ENCODE measurements at regions not wholly inside any gene's neighbourhood (a gene's known extent, or its start where the extent isn't known, plus 50 kb on each side); places are given as distances from the start of the nearest gene placed in this dataset.
"Not testable (repeated sequence)": the region's sequence is repeated elsewhere in the genome, so short reads cannot be mapped to it uniquely, and the experiment has no call there.

DNA sequence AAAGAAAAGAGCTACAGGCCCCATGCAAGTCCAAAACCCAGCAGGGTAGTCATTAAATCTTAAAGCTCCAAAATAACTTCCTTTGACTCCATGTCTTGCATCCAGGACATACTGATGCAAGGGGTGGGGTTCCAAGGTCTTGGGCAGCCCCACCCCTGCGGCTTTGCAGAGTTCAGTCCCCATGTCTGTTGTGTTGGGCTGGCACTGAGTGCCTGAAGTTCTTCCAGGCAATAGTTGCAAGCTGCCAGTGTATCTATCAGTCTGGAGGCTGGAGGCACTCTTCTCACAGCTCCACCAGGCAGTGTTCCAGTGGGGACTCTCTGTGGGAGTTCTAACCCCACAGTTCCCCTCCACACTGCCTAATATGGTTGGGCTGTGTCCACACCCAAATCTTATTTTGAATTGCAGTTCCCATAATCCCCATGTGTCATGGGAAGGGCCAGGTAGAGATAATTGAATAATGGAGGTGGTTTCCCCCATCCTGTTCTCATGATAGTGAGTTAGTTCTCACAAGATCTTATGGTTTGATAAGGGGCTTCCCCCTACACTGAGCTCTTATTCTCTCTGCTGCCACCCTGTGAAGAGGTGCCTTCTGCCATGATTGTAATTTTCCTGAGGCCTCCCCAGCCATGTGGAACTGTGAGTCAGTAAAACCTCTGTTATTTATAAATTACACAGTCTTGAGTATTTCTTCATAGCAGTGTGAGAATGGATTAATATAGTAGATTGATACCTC is 237.5 kb upstream of the ADRA1B start:
- no peak overlapping the region for H3K4me3 ChIP-seq (ENCODE audit: low read depth, low read length)
- no peak for TF ChIP-seq CTCF (IDR thresholded peaks at IDR 0.05; ENCODE audit: low read depth, low read length)

DNA sequence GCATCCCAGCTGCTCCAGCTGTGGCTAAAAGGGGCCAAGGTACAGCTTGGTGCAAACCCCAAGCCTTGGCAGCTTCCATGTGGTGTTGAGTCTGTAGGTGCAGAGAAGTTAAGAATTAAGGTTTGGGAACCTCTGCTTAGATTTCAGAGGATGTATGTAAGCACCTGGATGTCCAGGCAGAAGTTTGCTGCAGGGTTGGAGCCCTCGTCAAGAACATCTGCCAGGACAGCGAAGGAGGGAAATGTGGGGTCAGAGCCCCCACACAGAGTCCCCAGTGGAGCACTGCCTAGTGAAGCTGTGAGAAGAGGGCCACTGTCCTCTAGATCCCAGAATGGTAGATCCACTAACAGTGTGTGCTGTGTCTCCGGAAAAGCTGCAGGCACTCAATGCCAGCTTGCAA is 236.2 kb upstream of the ADRA1B start:
- H3K4me3 ChIP-seq (ENCODE audit: low read depth, low read length) = no peak overlapping the region
- no peak for TF ChIP-seq CTCF (IDR thresholded peaks at IDR 0.05; ENCODE audit: low read depth, low read length)

DNA sequence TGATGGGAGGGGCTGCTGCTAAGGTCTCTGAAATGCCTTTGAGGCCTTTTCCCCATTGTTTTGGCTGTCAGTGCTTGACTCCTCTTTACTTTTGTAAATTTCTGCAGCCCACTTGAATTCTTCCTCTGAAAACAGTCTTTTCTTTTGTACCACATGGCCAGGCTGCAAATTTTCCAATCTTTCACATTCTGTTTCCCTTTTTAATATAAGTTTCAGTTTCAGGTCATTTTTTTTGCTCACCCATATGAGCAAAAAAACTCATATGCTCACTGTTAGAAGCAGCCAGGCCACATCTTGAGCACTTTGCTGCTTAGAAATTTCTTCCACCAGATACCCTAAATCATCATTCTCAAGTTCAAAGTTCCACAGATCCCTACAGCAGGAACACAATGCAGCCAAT is 234.6 kb upstream of the ADRA1B start:
- H3K4me3 ChIP-seq (ENCODE audit: low read depth, low read length) = no peak overlapping the region
- TF ChIP-seq CTCF (IDR thresholded peaks at IDR 0.05; ENCODE audit: low read depth, low read length) = no peak

GRCh38 chr5:159682623-159683022 is 233.7 kb upstream of the ADRA1B start:
- no peak for TF ChIP-seq CTCF (IDR thresholded peaks at IDR 0.05; ENCODE audit: low read depth, low read length)
- H3K4me3 ChIP-seq (ENCODE audit: low read depth, low read length) = no peak overlapping the region

- H3K4me3 ChIP-seq (ENCODE audit: low read depth, low read length) = not testable (repeated sequence)
Measured at GRCh38 chr5:159687892-159688291, 228.4 kb upstream of the ADRA1B start.

DNA sequence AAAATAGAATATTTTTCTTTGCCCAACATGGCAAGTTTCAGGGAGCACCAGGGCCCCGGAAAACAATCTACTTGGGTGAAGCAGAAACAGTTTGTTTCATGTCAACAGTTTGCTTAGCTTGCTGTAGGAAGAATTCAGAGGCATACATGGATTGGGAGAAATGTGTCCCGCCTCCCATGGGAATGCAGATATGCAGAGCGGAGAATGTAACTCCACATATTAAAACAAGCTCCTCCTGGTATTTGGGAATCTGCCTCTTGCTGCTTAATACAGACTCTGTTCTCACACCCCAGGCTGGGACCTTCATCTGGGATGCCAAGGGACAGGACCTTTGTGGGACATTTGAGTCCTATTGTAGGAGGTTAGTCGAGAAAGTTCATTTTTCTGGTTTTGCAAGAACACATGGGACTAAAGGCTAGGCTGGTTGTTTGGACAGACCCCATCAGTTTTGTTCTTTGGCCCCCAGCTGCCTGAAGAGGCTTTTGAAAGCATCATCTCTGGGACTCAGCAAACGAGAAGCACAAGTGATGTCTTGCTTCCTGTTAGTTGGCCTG is 220.5 kb upstream of the ADRA1B start:
- H3K4me3 ChIP-seq (ENCODE audit: low read depth, low read length) = no peak overlapping the region

DNA sequence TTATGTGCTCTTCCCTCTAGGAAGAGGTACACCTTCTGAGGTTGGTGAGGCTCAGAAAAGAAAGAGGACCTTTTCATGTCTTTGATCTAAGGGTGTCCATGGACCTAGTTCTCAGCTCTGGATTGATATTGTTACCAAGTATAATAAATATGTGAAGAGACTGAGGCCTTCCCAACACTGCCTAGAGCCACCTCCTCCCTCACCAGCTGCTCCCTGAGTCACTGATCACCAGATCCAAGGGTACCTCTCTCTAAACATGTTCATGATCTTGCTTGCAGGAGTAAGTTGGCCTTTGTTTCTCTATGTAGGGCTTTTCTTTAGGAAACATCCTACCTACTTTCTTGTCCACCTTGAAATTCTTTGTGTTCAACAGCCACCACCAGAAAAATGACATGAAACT is 218.8 kb upstream of the ADRA1B start:
- H3K4me3 ChIP-seq (ENCODE audit: low read depth, low read length) = no peak overlapping the region
- TF ChIP-seq CTCF (IDR thresholded peaks at IDR 0.05; ENCODE audit: low read depth, low read length) = no peak

More for the DNA sequence above, 220.5 kb upstream of the ADRA1B start:
- TF ChIP-seq CTCF (IDR thresholded peaks at IDR 0.05; ENCODE audit: low read depth, low read length) = no peak

- no peak for TF ChIP-seq CTCF (IDR thresholded peaks at IDR 0.05; ENCODE audit: low read depth, low read length)
- no peak overlapping the region for H3K4me3 ChIP-seq (ENCODE audit: low read depth, low read length)
Measured at GRCh38 chr5:159698322-159698721, 218.0 kb upstream of the ADRA1B start.
